GM18870 (cell line): ENCODE measurements at regions not wholly inside any gene's neighbourhood (a gene's known extent, or its start where the extent isn't known, plus 50 kb on each side); places are given as distances from the start of the nearest gene placed in this dataset.

Experiments
- ATAC-seq: cut with Tn5 transposase; IDR thresholded peaks from one replicate; pipeline ENCODE4 v1.9.1; 2021; ENCODE audit warnings: moderate library complexity; ENCODE audit not compliant: unreplicated experiment

- ATAC-seq = no peak
Observed at GRCh38 chr1:119298687-119299303, 69.8 kb upstream of the HAO2 start.

- ATAC-seq = no peak
Observed at GRCh38 chr1:119302011-119302410, 66.6 kb upstream of the HAO2 start.

- no peak for ATAC-seq
Observed at GRCh38 chr1:119308130-119308700, 60.4 kb upstream of the HAO2 start.

GRCh38 chr1:119308806-119309205 is 59.8 kb upstream of the HAO2 start:
- ATAC-seq = no peak

- ATAC-seq = no peak
Observed at GRCh38 chr1:119310301-119310700, 58.3 kb upstream of the HAO2 start.

GRCh38 chr1:119312500-119312899 is 56.1 kb upstream of the HAO2 start:
- ATAC-seq = no peak

- no peak for ATAC-seq
Observed at GRCh38 chr1:119314001-119314796, 54.4 kb upstream of the HAO2 start.

- no peak for ATAC-seq
Observed at GRCh38 chr1:119316870-119317416, 51.6 kb upstream of the HAO2 start.

- peak; percentile 87 for ATAC-seq
Observed at GRCh38 chr1:119318466-119319309, 49.9 kb upstream of the HAO2 start.
